Glomerular visceral epithelial cell (primary cell): ENCODE measurements at regions not wholly inside any gene's neighbourhood (a gene's known extent, or its start where the extent isn't known, plus 50 kb on each side); places are given as distances from the start of the nearest gene placed in this dataset.
"Not testable (repeated sequence)": the region's sequence is repeated elsewhere in the genome, so short reads cannot be mapped to it uniquely, and the experiment has no call there.

Experiments
- DNase-seq: peaks from one replicate; pipeline ENCODE4 v3.0.0-alpha.2; 2016; ENCODE audit errors: extremely low spot score

- no peak for DNase-seq
Observed at GRCh38 chr13:69094485-69094884, 1013.1 kb upstream of the ATXN8OS start.

DNA sequence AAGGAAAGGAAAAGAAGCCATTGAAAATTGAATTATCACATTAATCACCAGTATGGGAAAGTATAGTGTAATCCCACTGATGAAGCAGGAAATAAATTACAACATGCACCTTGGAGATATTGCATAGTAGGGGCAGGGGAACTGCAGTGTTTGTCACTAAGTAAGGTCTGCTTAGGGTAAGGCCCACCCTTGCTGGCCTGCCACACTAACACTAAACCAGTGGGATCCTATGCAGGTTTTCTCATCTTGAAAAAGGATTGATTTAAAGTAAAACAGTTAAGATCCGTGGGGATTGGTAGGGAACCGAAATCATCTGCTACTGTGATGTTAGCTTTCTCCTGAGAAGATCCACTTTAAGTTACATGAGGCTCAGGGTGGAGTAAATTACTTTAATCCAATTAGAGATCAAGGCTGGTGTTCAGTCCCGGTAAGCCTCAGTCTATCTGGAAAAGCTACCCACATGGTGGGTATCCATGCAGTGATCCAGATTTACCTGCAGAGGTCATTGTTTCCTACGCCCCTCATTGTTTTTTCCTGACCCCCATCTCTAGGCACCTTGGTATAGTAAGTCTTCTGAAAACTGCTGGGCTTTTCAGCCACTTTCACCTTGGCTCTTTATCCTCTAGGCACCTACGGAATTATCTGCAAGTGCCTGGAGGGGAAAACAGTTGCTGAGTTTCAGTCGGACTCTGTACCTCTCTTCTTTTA lies 1014.9 kb upstream of the ATXN8OS start:
- no peak for DNase-seq

DNA sequence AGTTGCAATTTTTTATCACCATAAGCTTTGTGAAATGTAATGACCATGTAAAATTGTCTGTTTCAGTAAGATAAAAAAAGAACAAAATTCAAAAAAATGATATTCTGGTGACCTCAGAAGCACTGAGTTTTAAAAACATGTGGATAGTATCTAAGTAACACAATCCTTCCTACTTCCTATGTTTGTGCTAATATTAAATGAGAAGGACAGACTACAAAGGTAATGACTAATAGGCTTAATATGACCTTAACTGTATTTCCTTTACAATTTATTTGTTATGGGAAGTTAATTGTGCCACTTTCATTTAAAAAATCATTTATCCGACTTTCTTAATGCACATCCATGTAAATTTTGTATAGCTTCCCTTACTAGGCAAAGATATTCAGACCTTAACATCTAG lies 1030.4 kb upstream of the ATXN8OS start:
- no peak for DNase-seq

DNA sequence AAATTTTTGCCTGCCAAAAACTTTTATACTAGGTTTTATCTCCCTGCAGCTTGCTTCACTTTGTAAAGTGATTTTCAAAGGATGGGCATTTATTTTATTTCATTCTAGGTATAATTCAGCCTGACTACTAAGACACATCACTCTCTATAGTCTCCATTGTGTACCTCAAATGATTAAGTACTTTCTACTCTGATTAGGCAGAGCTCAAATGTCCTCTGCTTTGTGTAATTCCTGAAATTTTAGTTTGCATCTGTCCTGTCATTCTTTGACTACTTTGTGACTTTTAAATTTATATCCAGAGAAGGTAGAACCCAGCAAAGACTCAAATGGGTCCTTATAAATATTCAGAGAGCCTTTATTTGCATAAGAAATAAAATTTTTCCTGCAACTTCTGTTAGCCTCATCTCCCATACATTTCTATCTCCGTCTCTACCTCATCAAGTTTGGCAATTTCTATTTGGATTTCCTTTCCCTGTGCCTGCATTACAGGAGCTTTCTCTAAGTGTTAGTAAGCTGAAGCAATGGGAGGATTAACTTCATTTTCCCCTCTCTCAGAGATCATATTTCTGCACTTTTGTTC lies 1038.0 kb upstream of the ATXN8OS start:
- DNase-seq: no peak

DNA sequence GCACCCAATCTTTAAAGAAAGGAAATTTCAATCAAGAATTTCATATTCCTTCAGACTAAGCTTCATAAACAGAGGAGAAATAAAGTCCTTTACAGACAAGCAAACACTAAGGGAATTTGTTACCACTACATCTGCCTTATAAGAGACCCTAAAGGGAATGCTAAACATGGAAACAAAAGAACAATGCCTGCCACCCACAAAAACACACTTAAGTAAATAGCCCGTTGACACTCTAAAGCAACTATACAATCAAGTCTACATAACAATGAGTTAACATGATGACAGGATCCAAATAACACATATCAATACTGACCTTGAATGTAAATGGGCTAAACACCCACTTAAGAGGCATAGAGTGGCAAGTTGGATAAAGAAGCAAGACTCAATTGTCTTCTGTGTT lies 1056.9 kb upstream of the ATXN8OS start:
- no peak for DNase-seq

- DNase-seq: no peak
Observed at GRCh38 chr13:69044629-69045028, 1063.0 kb upstream of the ATXN8OS start.

DNA sequence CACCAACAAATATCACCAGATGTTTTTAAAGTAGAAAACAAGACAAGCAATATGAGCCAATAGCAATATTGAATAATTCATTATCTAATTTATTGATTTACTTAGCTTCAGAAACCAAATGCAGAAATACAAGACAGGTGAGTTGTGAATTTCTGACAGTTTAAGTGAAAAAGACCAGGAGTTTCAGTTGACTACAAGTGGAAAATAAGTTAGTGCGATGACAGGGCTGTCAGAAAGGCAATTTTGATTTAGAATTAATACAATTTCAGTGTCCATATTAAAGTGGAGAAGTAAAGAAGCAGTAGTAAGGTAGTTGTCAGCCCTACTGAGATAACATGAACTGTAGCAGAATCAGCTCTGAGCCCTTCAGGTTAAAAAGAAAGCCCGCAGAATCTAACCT lies 1066.7 kb upstream of the ATXN8OS start:
- DNase-seq: no peak

DNA sequence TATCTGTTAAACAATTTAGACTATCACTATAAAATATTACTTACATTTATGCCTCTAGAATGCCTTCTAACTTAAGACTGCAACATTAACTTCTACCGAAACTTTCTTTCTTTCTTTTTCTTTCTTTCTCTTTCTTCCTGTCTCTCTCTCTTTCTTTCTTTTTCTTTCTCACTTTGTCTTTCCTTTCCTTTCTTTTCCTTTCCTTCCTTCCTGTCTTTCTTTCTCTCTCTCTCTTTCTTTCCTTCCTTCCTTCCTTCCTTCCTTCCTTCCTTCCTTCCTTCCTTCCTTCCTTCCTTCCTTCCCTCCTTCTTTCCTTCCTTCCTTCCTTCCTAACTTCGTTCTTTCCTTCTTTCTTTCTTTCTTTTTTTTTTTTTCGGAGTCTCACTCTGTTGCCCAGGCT lies 1071.9 kb upstream of the ATXN8OS start:
- no peak for DNase-seq

GRCh38 chr13:69028936-69029335 lies 1078.7 kb upstream of the ATXN8OS start:
- DNase-seq: no peak

DNA sequence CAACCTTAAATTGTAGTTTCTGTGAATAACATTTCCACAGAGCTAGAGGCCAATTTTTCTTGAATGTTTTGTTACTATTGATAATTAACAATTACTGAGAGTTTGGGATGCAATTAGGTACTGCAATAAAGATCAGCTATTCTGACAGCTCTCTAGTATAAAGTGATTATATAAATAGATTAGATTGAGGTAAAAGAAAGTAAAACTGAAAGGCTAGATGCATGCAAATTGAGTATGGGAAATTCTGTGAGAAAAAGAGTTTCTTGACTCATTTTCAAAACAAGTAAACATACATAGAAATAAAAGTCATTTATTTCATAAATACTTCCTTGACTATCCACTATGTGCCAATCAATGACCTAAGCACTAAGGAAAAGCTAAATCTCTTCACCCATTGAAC lies 1087.5 kb upstream of the ATXN8OS start:
- DNase-seq: no peak

DNA sequence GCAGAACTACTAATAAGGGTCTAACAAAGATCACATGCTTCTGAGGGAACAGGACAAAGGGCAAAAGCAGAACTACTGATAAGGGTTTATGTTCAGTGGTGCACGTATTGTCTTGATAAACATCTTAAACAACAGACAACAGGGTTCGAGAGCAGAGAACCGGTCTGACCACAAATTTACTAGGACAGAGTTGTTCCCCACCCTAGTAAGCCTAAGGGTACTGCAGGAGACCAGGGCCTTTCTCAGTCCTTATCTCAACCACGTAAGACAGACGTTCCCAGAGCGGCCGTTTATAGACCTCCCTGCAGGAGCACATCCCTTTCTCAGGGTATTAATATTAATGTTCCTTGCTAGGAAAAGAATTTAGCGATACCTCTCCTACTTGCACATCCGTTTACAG lies 1089.5 kb upstream of the ATXN8OS start:
- not testable (repeated sequence) for DNase-seq

DNA sequence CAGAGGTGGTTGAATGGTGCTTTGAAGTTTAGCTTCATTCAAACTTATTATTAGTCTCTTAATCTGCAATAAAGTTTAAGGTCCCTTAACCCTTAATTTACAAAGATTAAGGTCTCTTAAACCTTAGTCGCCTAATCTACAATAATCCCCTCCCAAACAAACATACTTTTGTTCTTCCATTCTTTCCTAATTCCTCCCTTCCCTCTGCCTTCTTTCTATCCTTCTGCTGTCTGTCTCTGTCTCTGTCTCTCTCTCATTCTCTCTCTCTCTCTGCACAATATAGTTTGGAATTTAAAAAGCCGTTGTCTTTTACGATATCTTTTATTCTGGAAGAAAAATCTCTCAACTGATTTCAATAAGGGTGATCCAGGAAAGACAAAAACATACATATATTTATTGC lies 1096.8 kb upstream of the ATXN8OS start:
- DNase-seq: no peak

DNA sequence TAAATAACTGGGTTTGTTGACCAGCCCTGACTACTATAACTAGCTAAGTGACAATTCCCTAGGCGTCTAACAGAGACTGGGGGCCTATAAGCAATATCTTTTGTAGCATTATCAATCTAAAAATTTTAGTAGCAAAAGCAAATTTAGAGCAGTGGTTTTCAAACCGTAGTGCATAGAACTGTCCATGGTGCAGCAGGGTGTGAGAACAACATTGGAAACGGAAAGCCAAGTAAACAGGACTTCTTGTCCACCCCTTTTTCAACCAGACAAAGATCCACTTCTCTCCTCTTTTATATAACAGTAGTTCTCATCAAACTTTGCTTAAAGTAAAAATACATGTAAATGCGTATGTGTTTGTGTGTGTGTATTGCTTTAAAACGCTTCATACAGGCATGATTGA lies 1099.1 kb upstream of the ATXN8OS start:
- DNase-seq: no peak

DNA sequence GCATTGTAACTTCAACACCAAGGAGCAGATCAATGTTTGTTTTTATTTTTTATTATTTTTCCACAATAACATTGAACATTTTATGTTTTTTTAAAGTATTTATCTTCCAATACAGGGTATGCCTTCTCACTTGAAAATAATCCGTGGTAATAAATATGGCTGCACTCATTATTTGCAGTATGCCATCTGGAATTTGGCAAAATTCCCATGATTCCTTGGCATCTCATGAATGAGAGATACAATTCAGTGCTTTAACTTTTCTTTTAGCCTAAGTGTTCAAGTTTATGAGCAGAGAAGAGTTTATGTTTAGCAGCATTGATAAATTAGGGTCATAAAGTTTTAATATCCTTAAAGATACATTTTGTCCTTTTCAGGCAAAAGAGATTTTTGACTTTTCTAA lies 1109.6 kb upstream of the ATXN8OS start:
- no peak for DNase-seq

- DNase-seq: no peak
Observed at GRCh38 chr13:68996668-68997025, 1111.0 kb upstream of the ATXN8OS start.

- DNase-seq: no peak
Observed at GRCh38 chr13:68995972-68996667, 1111.5 kb upstream of the ATXN8OS start.

DNA sequence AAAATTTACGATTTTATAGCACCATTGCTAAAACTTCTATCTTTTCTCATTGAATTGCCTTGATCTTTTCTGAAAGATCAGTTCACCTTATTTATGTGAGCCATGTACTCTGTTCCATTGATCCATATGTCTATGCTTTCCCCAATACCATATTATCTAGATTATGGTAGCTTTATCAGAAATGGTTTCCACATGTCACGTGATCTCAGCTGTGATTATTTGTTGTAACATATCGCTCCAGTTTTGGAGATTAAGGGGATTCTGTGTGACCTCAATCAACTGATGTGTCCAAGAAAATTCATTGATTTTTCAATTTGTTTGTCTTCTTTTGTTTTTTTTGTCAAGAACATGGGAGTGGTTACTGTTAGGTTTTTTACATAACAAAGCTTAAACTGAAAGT lies 1114.5 kb upstream of the ATXN8OS start:
- DNase-seq: no peak

DNA sequence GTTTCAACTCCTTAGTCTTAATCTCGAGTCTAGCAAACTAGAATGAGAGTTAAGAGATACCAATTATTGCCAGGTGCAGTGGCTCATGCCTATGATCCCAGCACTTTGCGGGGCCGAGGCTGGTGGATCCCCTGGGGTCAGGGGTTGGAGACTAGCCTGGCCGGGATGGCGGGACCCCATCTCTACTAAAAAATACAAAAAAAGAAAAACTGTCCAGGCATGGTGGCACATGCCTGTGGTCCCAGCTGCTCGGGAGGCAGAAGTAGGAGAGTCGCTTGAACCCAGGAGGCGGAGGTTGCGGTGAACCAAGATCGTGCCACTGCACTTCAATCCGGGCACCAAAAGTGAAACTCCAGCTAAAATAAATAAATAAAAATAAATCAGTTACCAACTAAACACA lies 1119.5 kb upstream of the ATXN8OS start:
- no peak for DNase-seq

- DNase-seq: no peak
Observed at GRCh38 chr13:68987585-68987984, 1120.0 kb upstream of the ATXN8OS start.

GRCh38 chr13:68984688-68985319 lies 1122.8 kb upstream of the ATXN8OS start:
- DNase-seq: no peak

GRCh38 chr13:68982961-68983619 lies 1124.5 kb upstream of the ATXN8OS start:
- DNase-seq: no peak

- DNase-seq: no peak
Observed at GRCh38 chr13:68976287-68976686, 1131.3 kb upstream of the ATXN8OS start.
